ENCODE measurements at regions not wholly inside any gene's neighbourhood (a gene's known extent, or its start where the extent isn't known, plus 50 kb on each side); places are given as distances from the start of the nearest gene placed in this dataset.

DNA sequence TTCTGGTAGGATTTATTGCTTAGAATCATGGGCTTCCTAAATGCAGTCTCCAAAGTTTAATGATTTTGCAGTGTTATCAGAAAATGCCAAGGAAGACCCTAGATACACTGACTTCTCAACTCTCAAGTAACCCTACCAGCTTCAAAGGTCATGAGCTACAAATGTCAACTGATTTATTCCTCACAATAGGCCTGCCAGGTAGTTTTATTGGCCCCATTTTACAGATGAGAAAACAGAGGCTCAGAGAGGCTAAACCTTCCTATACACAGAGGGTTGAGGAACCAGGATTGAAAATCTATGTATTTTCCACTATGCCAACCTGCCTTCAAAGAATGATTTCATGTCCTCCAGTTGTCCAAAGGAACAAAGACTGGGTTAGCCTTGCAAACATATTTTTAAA lies 384.4 kb upstream of the POU3F1 start:
- H3K36me3 ChIP-seq (ENCODE audit: control insufficient read depth, insufficient read depth, low read length) = no peaks in the 10 kb centered on the region
- DNase-seq (ENCODE audit: low read depth) (no peak), FAIRE-seq (no peak)
- no peaks in the 10 kb centered on the region for H3K27me3 ChIP-seq (ENCODE audit: control insufficient read depth, insufficient read depth, low read length)
- TF ChIP-seq, protein P1, sequence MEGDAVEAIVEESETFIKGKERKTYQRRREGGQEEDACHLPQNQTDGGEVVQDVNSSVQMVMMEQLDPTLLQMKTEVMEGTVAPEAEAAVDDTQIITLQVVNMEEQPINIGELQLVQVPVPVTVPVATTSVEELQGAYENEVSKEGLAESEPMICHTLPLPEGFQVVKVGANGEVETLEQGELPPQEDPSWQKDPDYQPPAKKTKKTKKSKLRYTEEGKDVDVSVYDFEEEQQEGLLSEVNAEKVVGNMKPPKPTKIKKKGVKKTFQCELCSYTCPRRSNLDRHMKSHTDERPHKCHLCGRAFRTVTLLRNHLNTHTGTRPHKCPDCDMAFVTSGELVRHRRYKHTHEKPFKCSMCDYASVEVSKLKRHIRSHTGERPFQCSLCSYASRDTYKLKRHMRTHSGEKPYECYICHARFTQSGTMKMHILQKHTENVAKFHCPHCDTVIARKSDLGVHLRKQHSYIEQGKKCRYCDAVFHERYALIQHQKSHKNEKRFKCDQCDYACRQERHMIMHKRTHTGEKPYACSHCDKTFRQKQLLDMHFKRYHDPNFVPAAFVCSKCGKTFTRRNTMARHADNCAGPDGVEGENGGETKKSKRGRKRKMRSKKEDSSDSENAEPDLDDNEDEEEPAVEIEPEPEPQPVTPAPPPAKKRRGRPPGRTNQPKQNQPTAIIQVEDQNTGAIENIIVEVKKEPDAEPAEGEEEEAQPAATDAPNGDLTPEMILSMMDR (IDR thresholded peaks at IDR 0.05; ENCODE audit: insufficient read depth, low read length, severe bottlenecking) = no peak
- H3K4me3 ChIP-seq (ENCODE audit: low read depth, low read length) = no peak overlapping the region

DNA sequence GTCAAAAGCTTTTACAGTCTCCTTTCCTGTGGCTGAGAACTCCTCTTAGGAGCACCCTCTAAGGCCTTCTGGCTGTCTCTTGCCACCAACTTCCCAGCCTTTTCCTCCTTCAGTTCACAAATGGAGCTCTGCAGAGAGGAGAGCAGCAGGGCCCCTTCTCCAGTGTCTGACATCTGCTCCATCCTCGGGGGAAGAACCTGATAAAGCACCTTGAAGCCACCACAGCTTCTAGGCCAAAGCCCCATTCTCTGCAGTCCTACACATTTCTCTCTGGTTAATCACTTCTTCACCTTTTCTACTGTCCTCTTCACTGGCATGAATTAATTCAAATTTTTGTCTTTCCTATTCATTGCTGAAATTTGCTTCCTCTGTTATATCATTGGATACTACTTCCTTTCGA lies 378.1 kb upstream of the POU3F1 start:
- Histone ChIP-seq H3K4me3 (ENCODE audit: low read depth, low read length) (no peak overlapping the region), H3K27me3 (ENCODE audit: control insufficient read depth, insufficient read depth, low read length) (no peaks in the 10 kb centered on the region), H3K36me3 (ENCODE audit: control insufficient read depth, insufficient read depth, low read length) (no peaks in the 10 kb centered on the region)
- DNase-seq (ENCODE audit: low read depth) (no peak), FAIRE-seq (no peak)
- TF ChIP-seq, protein P1 (IDR thresholded peaks at IDR 0.05; ENCODE audit: insufficient read depth, low read length, severe bottlenecking) = no peak

DNA sequence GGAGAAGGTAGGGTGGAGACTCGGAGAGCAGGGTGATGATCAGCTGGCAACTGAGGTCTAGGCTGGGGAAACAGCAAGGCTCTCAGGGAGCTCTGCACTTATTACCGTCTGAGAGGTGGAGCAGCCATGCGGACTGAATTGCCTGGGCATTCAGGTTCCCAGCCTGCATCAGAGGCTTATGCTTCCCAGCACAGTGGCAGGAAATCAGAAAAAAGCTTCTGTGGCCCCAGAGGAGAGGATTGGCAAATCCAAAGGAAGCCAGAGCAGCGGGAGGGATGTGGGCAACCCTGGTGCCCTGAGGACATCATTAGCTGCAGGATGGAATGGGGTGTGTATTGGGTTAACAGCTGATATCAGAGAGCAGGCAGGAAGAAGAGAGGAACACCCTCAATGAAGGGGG lies 374.1 kb upstream of the POU3F1 start:
- no peaks in the 10 kb centered on the region for H3K36me3 ChIP-seq (ENCODE audit: control insufficient read depth, insufficient read depth, low read length)
- no peak overlapping the region for H3K4me3 ChIP-seq (ENCODE audit: low read depth, low read length)
- TF ChIP-seq, protein P1 (IDR thresholded peaks at IDR 0.05; ENCODE audit: insufficient read depth, low read length, severe bottlenecking) = no peak
- FAIRE-seq (no peak), DNase-seq (ENCODE audit: low read depth) (no peak)
- no peaks in the 10 kb centered on the region for H3K27me3 ChIP-seq (ENCODE audit: control insufficient read depth, insufficient read depth, low read length)

DNA sequence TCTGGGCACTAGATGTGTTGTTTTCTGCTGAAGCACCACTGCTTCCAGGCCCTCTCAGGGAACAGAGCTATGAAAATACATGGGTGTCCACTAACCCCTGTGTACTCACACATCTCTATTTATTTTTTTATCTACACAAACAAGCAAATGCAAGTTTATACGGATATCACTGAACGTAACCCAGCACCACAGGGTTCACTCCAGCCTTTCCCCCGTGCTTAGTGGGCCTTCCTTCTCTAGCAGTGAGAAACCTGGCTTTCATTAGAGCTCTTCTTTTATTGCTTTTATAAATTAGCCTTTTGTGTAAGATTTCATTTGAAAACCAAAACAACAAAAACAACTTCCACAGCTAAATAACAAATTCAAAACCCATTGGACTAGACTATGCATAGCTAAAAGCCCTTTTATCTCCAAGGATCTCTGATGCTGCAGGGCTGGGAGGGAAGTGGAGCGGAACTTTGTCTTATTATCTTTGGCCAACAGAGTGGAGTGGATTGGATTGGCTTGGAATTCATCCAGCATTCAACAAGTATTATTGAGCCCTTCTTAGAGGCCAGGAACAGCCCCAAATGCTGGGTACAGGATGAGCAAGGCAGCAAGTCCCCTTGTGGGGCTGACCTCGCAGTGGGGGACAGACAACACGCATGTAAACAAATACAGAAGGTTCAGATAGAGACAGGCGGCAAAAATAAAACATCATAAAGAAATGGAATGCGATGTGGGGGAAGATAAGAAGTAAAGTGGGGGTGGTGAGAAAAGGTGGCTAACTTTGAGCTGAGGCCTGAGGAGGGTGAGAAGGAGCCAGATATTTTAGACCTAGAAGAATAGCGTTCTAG lies 371.8 kb upstream of the POU3F1 start:
- TF ChIP-seq, protein P1 (IDR thresholded peaks at IDR 0.05; ENCODE audit: insufficient read depth, low read length, severe bottlenecking) = no peak
- H3K27me3 ChIP-seq (ENCODE audit: control insufficient read depth, insufficient read depth, low read length) = no peaks in the 10 kb centered on the region
- H3K36me3 ChIP-seq (ENCODE audit: control insufficient read depth, insufficient read depth, low read length) = no peaks in the 10 kb centered on the region
- DNase-seq (ENCODE audit: low read depth) (no peak), FAIRE-seq (no peak)
- H3K4me3 ChIP-seq (ENCODE audit: low read depth, low read length) = no peak overlapping the region

DNA sequence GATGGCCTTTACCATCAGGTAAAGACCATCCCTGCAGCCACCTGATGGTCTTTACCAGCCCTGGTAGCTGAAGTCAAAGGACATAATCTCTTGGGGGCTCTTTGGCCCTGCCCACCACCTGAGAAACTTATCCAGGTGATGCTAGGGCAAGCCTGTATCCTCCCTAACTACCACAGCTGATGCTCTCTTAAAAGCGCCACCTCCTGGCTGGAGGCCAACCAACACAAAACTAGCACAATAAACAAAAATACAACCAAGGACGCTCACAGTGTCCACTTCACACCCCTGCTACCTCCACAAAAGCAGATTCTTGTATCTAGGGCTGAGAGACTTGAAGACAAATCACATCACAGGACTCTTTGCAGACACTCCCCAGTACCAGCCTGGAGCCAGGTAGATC lies 357.1 kb upstream of the POU3F1 start:
- TF ChIP-seq, protein P1 (IDR thresholded peaks at IDR 0.05; ENCODE audit: insufficient read depth, low read length, severe bottlenecking) = no peak
- no peak for FAIRE-seq
- H3K36me3 ChIP-seq (ENCODE audit: control insufficient read depth, insufficient read depth, low read length) = no peaks in the 10 kb centered on the region
- no peak overlapping the region for H3K4me3 ChIP-seq (ENCODE audit: low read depth, low read length)
- no peak for DNase-seq (ENCODE audit: low read depth)
- H3K27me3 ChIP-seq (ENCODE audit: control insufficient read depth, insufficient read depth, low read length) = no peaks in the 10 kb centered on the region
